ENCODE measurements at regions not wholly inside any gene's neighbourhood (a gene's known extent, or its start where the extent isn't known, plus 50 kb on each side); places are given as distances from the start of the nearest gene placed in this dataset.

- TF ChIP-seq CTCF (IDR thresholded peaks at IDR 0.05) (no peak), POLR2AphosphoS5 (IDR thresholded peaks at IDR 0.05) (no peak), POLR2A (IDR thresholded peaks at IDR 0.05) (no peak), EP300 (IDR thresholded peaks at IDR 0.05) (no peak)
Observed at GRCh38 chr4:100797791-100798190, 280.0 kb upstream of the EMCN start.

Measured in sigmoid colon (tissue), 4 donors.